ENCODE measurements at regions not wholly inside any gene's neighbourhood (a gene's known extent, or its start where the extent isn't known, plus 50 kb on each side); places are given as distances from the start of the nearest gene placed in this dataset.

DNA sequence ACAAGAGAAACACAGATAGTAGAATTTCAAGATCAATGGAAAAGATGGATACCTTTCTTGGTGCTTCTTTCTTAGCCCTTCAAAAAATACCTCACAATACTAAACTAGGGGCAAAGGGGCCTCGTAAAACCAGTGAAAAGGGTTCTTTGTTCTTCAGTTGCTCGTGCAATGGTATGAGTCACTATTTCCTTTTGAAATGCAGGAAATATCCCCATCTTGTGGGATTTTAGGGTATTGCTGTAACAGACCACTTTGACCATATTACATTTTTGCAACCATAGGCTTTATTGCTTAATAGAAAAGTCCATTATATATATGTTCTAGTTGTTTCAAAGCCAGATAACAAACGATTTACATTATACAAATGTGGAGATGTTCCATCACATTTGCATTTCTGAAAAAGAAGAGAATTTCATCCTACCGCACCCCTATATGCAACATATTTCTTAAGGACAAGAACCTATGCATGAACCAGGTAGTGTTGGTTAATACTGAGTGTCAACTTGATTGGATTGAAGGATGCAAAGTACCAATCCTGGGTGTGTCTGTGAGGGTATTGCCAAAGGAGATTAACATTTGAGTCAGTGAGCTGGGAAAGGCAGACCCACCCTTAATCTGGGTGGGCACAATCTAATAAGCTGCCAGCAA lies 88.6 kb upstream of the PKN2 start:
- TF ChIP-seq, protein P1, sequence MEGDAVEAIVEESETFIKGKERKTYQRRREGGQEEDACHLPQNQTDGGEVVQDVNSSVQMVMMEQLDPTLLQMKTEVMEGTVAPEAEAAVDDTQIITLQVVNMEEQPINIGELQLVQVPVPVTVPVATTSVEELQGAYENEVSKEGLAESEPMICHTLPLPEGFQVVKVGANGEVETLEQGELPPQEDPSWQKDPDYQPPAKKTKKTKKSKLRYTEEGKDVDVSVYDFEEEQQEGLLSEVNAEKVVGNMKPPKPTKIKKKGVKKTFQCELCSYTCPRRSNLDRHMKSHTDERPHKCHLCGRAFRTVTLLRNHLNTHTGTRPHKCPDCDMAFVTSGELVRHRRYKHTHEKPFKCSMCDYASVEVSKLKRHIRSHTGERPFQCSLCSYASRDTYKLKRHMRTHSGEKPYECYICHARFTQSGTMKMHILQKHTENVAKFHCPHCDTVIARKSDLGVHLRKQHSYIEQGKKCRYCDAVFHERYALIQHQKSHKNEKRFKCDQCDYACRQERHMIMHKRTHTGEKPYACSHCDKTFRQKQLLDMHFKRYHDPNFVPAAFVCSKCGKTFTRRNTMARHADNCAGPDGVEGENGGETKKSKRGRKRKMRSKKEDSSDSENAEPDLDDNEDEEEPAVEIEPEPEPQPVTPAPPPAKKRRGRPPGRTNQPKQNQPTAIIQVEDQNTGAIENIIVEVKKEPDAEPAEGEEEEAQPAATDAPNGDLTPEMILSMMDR (IDR thresholded peaks at IDR 0.05): peak; percentile 47
- no peak for TF ChIP-seq ZFX (IDR thresholded peaks at IDR 0.05; ENCODE audit: borderline replicate concordance)
